ENCODE measurements at regions not wholly inside any gene's neighbourhood (a gene's known extent, or its start where the extent isn't known, plus 50 kb on each side); places are given as distances from the start of the nearest gene placed in this dataset.

GRCh38 chr1:17994046-17994445 lies 113.6 kb upstream of the IGSF21 start:
- Histone ChIP-seq H3K4me3 (replicated peaks; ENCODE audit: insufficient read depth, low read length) (no peak overlapping the region), H3K27me3 (ENCODE audit: insufficient read depth, poor library complexity, severe bottlenecking) (no peaks in the 10 kb centered on the region), H3K27ac (replicated peaks) (no peak overlapping the region)
- DNase-seq (ENCODE audit: low read depth in 1 of 2, low spot score in 1 of 2), result no peak
- TF ChIP-seq POLR2AphosphoS5 (IDR thresholded peaks at IDR 0.05; ENCODE audit: low read depth) (no peak), SPI1 (IDR thresholded peaks at IDR 0.05; ENCODE audit: borderline replicate concordance, low read depth) (no peak), REST (IDR thresholded peaks at IDR 0.05; ENCODE audit: insufficient replicate concordance, low read depth) (no peak), CTCF (IDR thresholded peaks at IDR 0.05; ENCODE audit: insufficient read depth, low read length) (no peak), GABPA (IDR thresholded peaks at IDR 0.05; ENCODE audit: low read depth) (no peak)

- Histone ChIP-seq H3K27me3 (ENCODE audit: insufficient read depth, poor library complexity, severe bottlenecking) (no peaks in the 10 kb centered on the region), H3K27ac (replicated peaks) (no peak overlapping the region), H3K4me3 (replicated peaks; ENCODE audit: insufficient read depth, low read length) (no peak overlapping the region)
- no peak for DNase-seq (ENCODE audit: low read depth in 1 of 2, low spot score in 1 of 2)
- no peak for TF ChIP-seq REST (IDR thresholded peaks at IDR 0.05; ENCODE audit: insufficient replicate concordance, low read depth)
- TF ChIP-seq GABPA (IDR thresholded peaks at IDR 0.05; ENCODE audit: low read depth), result no peak
- TF ChIP-seq CTCF (IDR thresholded peaks at IDR 0.05; ENCODE audit: insufficient read depth, low read length), result no peak
- no peak for TF ChIP-seq POLR2AphosphoS5 (IDR thresholded peaks at IDR 0.05; ENCODE audit: low read depth)
- TF ChIP-seq SPI1 (IDR thresholded peaks at IDR 0.05; ENCODE audit: borderline replicate concordance, low read depth), result no peak
These were observed 112.1 kb upstream of the IGSF21 start for GRCh38 chr1:17995480-17995879.

- TF ChIP-seq GABPA (IDR thresholded peaks at IDR 0.05; ENCODE audit: low read depth) (no peak), CTCF (IDR thresholded peaks at IDR 0.05; ENCODE audit: insufficient read depth, low read length) (no peak), POLR2AphosphoS5 (IDR thresholded peaks at IDR 0.05; ENCODE audit: low read depth) (no peak)
- DNase-seq (ENCODE audit: low read depth in 1 of 2, low spot score in 1 of 2), result no peak
- no peak overlapping the region for H3K4me3 ChIP-seq (replicated peaks; ENCODE audit: insufficient read depth, low read length)
- H3K27ac ChIP-seq (replicated peaks), result no peak overlapping the region
- H3K27me3 ChIP-seq (ENCODE audit: insufficient read depth, poor library complexity, severe bottlenecking), result no peaks in the 10 kb centered on the region
These were observed 108.7 kb upstream of the IGSF21 start for GRCh38 chr1:17998889-17999288.

GRCh38 chr1:17999884-18000283 lies 107.7 kb upstream of the IGSF21 start:
- DNase-seq (ENCODE audit: low read depth in 1 of 2, low spot score in 1 of 2), result no peak
- H3K4me3 ChIP-seq (replicated peaks; ENCODE audit: insufficient read depth, low read length), result no peak overlapping the region
- no peaks in the 10 kb centered on the region for H3K27me3 ChIP-seq (ENCODE audit: insufficient read depth, poor library complexity, severe bottlenecking)
- no peak overlapping the region for H3K27ac ChIP-seq (replicated peaks)
- TF ChIP-seq POLR2AphosphoS5 (IDR thresholded peaks at IDR 0.05; ENCODE audit: low read depth) (no peak), REST (IDR thresholded peaks at IDR 0.05; ENCODE audit: insufficient replicate concordance, low read depth) (no peak), GABPA (IDR thresholded peaks at IDR 0.05; ENCODE audit: low read depth) (no peak), CTCF (IDR thresholded peaks at IDR 0.05; ENCODE audit: insufficient read depth, low read length) (no peak), SPI1 (IDR thresholded peaks at IDR 0.05; ENCODE audit: borderline replicate concordance, low read depth) (no peak)
